ENCODE measurements at regions not wholly inside any gene's neighbourhood (a gene's known extent, or its start where the extent isn't known, plus 50 kb on each side); places are given as distances from the start of the nearest gene placed in this dataset.

GRCh38 chr4:126346654-126347053, 1031.9 kb downstream of the FAT4 start:
- Histone ChIP-seq H3K4me3 (ENCODE audit: low read depth in 1 of 3, low read length in 3 of 3) (no peak overlapping the region), H3K9me3 (ENCODE audit: control insufficient read depth in 4 of 4, low read length in 3 of 4) (no peaks in the 10 kb centered on the region), H3K4me1 (ENCODE audit: control insufficient read depth in 4 of 4, insufficient read depth in 4 of 4, low read length in 3 of 4) (no peaks in the 10 kb centered on the region), H3K27ac (ENCODE audit: low read depth in 1 of 2, low read length in 2 of 2) (no peak overlapping the region), H3K9ac (ENCODE audit: low read depth in 1 of 2, low read length in 2 of 2) (no peak overlapping the region), H3K36me3 (ENCODE audit: control insufficient read depth in 4 of 4, insufficient read depth in 3 of 4, low read depth in 1 of 4, low read length in 3 of 4) (no peaks in the 10 kb centered on the region), H3K27me3 (ENCODE audit: control insufficient read depth in 4 of 4, insufficient read depth in 4 of 4, low read length in 3 of 4) (no peaks in the 10 kb centered on the region)
- DNase-seq (ENCODE audit: low spot score) = no peak
- TF ChIP-seq SP1 (IDR thresholded peaks at IDR 0.05) (no peak), RXRA (IDR thresholded peaks at IDR 0.05) (no peak), REST (IDR thresholded peaks at IDR 0.05) (no peak), MAX (IDR thresholded peaks at IDR 0.05) (no peak), JUND (IDR thresholded peaks at IDR 0.05) (no peak), YY1 (IDR thresholded peaks at IDR 0.05) (no peak), CTCF (IDR thresholded peaks at IDR 0.05; ENCODE audit: low read depth, low read length, missing input control) (no peak), EGR1 (IDR thresholded peaks at IDR 0.05; ENCODE audit: low read depth in 2 of 2) (no peak), HNF4G (IDR thresholded peaks at IDR 0.05) (no peak), FOXA2 (IDR thresholded peaks at IDR 0.05) (no peak), ZBTB33 (IDR thresholded peaks at IDR 0.05) (no peak), HNF4A (conservative IDR thresholded peaks at IDR 0.05) (no peak), NR2F2 (IDR thresholded peaks at IDR 0.05) (no peak), ATF3 (IDR thresholded peaks at IDR 0.05) (no peak)
- WGBS = 71% methylated on average over 2 of the region's 2 CpGs

- Histone ChIP-seq H3K27ac (ENCODE audit: low read depth in 1 of 2, low read length in 2 of 2) (no peak overlapping the region), H3K4me1 (ENCODE audit: control insufficient read depth in 4 of 4, insufficient read depth in 4 of 4, low read length in 3 of 4) (no peaks in the 10 kb centered on the region), H3K9me3 (ENCODE audit: control insufficient read depth in 4 of 4, low read length in 3 of 4) (no peaks in the 10 kb centered on the region), H3K36me3 (ENCODE audit: control insufficient read depth in 4 of 4, insufficient read depth in 3 of 4, low read depth in 1 of 4, low read length in 3 of 4) (no peaks in the 10 kb centered on the region), H3K27me3 (ENCODE audit: control insufficient read depth in 4 of 4, insufficient read depth in 4 of 4, low read length in 3 of 4) (no peaks in the 10 kb centered on the region), H3K4me3 (ENCODE audit: low read depth in 1 of 3, low read length in 3 of 3) (no peak overlapping the region), H3K9ac (ENCODE audit: low read depth in 1 of 2, low read length in 2 of 2) (no peak overlapping the region)
- no peak for DNase-seq (ENCODE audit: low spot score)
- WGBS = 70% methylated on average over 3 of the region's 3 CpGs
- TF ChIP-seq GABPA (IDR thresholded peaks at IDR 0.05 in 1 of 2, conservative IDR thresholded peaks at IDR 0.05 in 1 of 2) (no peak), REST (IDR thresholded peaks at IDR 0.05) (no peak), RXRA (IDR thresholded peaks at IDR 0.05) (no peak), ZBTB33 (IDR thresholded peaks at IDR 0.05) (no peak), SP1 (IDR thresholded peaks at IDR 0.05) (no peak)
Measured at GRCh38 chr4:126354784-126355183, 1040.0 kb downstream of the FAT4 start.
